Superior temporal gyrus (tissue), 1 donor: ENCODE measurements at regions not wholly inside any gene's neighbourhood (a gene's known extent, or its start where the extent isn't known, plus 50 kb on each side); places are given as distances from the start of the nearest gene placed in this dataset.
"Not testable (repeated sequence)": the region's sequence is repeated elsewhere in the genome, so short reads cannot be mapped to it uniquely, and the experiment has no call there.

Experiments used
- DNase-seq: peaks from one replicate; pipeline ENCODE4 v3.0.0-alpha.2; 2016; ENCODE audit errors: extremely low spot score

DNA sequence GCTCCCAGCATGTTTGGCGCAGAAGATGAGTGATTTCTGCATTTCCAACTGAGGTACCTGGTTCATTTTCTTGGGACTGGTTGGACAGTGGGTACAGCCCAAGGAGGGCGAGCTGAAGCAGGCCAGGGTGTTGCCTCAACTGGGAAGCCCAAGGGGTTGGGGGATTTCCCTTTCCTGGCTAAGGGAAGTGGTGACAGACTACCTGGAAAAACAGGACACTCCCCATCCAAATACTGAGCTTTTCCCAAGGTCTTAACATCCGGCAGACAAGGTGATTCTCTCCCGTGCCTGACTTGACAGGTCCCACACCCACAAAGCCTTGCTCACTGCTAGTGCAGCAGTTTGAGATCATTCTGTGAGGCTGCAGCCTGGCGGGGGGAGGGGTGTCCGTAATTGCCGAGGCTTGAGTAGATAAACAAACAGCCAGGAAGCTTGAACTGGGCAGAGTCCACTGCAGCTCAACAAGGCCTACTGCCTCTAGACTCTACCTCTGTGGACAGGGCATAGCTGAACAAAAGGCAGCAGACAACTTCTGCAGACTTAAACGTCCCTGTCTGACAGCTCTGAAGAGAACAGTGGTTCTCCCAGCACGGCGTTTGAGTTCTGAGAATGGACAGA lies 307.7 kb upstream of the ARSJ start:
- no peak for DNase-seq

DNA sequence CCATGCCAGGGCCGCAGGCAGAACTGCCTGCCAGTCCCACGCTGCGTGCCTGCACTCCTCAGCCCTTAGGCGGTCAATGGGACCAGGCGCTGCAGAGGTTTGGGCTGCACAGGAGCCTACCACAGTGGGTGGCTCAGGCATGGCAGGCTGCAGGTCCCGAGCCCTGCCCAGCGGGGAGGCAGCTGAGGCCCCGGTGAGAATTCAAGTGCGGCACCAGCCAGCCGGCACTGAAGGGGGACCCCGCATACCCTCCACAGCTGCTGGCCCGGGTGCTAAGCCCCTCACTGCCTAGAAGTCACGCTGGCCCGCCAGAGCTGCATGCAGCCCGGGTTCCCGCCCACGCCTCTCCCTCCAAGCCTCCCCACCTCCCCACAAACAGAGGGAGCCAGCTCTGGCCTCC lies 302.5 kb upstream of the UGT8 start:
- no peak for DNase-seq

DNA sequence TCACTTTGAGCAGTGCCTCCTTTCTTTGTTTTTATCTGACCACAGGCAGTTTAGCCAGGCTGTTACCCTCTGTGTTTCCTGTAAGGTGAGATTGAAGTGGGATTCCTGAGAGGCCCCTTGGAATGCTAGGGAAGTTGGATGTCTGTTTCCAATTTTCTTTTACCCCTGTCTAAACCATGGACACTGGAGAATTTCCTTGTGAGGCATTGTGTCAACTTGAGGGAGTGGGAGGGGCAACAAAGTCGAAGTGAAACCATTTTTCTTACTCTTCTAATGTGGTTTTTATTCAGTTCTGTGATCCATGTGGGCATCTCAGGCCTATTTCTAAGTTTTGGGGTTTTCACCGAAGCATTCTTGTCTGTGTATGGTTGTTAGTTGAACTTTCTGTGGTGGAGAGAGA lies 296.1 kb upstream of the UGT8 start:
- DNase-seq = no peak

DNA sequence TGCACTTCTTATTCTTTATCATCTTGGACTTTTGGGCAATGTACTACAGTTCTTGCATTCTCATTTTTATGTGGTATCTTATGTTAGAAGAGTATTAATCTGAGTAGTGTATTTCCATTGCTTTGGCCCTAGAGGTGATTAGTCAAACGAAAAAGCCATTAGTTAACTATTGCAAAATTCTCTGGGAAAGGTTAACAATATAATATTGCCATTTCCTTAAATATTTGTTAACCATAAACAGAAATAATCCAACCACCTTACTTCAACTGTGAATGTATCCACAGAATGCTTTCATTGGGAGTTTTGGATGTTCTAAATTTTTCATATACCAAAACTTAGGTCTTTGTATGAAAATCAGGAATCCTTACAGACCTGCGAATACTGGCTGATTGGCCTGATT lies 294.6 kb upstream of the UGT8 start:
- DNase-seq = no peak

DNA sequence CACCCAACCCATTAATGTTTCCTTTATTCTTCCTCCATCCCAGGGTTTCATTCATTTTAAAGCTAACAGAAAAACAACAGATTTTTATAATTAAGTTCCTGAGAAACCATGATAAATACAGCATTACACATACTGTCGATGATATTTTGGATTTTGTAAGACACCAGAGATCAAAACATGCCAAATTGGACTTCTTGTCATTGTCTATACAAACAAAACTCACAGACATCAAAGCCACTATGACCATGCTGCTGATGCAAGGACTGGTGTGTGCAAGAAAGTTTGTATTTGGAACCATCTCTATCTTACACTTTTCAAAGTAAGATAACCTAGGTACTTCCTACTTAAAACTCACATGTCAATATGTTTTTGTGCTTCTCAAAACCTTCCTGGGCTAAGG lies 294.0 kb upstream of the UGT8 start:
- no peak for DNase-seq

DNA sequence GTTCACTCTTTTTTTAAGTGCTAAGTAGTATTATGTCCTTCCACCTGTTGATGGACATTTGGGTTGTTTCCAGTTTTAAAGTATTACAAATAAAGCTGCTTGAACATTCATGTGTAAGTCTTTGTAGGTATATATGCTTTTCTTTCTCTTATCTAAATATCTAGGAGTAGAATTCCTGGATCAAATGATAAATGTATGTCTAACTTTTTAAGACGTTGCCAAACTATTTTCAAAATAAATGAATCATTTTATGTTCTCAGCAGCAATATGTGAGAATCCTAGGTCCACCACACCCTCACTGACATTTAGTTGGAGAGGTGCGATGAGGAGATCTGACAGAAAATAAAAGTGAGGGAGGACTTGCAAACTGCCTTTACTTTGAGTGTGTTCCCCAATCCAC lies 291.7 kb upstream of the UGT8 start:
- DNase-seq = no peak

- no peak for DNase-seq
Measured at GRCh38 chr4:114310296-114310925, 288.2 kb upstream of the UGT8 start.

- DNase-seq = no peak
Measured at GRCh38 chr4:114311787-114312186, 286.8 kb upstream of the UGT8 start.

GRCh38 chr4:114312338-114312737 lies 286.3 kb upstream of the UGT8 start:
- DNase-seq = no peak

- DNase-seq = no peak
Measured at GRCh38 chr4:114316789-114317188, 281.8 kb upstream of the UGT8 start.

DNA sequence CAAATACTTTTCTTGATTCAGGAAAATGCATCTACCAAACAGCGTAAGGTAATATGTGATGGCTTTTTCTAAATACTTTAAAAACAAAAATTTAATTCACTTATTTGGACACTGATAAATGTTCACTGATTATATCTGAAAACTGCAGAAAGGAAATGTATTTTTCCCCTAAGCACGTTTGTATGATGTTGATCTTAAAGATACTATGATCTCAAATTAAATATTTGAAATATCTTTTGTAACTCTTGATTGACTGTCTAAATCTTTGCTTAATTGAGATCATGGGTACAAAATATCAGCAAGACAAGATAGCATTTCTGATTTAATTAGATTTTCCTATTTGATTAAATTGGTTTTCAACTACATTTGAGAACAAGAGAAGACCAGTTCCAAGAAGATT lies 281.0 kb upstream of the UGT8 start:
- DNase-seq = no peak

GRCh38 chr4:114318309-114318708 lies 280.3 kb upstream of the UGT8 start:
- no peak for DNase-seq

GRCh38 chr4:114320126-114320525 lies 278.5 kb upstream of the UGT8 start:
- no peak for DNase-seq

DNA sequence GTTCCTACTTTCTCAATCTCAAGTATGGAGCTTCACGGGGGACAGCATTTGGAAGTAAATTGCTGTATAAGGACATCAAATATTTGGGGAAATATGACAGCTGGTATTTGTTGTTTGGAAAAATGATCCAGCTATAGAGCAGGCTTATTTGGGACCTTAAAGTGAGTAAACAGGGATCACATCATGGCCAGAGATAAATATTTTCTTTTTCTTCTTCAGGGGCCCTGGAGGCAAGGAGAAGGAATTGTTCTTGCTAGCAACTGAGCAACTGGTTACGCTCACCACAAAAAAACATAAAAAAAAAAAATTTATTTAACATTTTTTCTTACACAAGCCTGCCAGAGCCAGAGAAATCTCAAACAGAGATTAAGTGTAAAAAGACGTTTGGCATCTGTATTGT lies 277.2 kb upstream of the UGT8 start:
- no peak for DNase-seq

DNA sequence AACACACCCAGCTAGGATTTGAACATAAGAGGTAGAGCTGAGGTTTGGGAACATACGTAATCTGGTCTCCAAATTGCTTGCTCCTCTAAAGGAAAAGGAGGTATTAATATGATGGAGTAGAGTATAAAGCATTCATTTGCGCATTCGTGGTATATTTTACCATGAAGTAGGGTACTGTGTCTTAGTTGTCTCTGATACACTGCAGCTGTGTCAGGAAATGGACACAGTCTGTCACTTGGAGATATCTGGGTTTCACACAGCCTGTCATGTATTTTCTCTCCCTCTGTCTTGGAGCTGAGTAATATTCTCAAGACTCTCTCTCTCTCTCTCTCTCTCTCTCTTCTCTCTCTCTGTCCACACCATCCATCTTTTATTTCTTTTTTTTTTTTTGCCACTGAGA lies 274.8 kb upstream of the UGT8 start:
- no peak for DNase-seq

GRCh38 chr4:114326358-114326757 lies 272.2 kb upstream of the UGT8 start:
- DNase-seq = no peak

DNA sequence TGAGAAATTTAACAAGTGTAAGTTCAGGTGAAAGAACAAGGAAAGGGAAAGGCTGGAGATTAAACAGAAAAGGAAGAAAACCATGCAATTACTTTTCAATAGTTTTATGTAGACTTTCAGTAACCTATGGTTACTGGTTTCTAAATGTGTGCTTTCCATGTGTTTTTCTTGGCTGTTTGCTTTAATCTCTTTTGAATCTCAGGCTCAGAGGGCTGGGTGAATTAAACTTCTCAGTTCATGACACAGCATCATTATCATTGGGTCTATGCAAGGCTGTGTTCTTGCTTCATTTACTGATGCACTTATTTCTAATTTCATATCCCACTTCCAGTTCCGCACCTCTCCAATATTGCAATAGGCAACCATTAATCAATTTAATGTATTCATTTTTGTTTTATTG lies 266.5 kb upstream of the UGT8 start:
- DNase-seq = no peak

- DNase-seq = not testable (repeated sequence)
Measured at GRCh38 chr4:114334363-114334762, 264.2 kb upstream of the UGT8 start.

DNA sequence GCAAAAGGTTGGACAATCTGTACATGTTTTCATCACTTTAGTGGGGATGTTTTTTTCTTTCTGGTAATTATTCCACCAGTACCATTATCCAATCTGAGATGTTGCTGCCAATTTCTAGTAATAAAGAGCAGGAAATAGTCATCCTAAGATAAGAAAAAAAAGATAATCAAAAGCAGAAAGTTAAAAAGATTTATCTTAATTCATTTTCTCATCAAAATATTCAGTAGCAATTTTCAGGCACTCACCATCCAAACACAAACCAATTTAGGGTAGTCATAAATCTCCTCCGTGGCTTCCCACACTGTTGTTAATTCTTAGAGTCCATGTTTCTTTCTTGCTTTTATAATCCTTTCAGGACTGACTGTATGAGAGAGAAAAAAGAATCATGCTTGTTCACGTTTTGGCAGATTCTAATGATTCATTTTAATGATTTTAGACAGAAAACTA lies 263.7 kb upstream of the UGT8 start:
- no peak for DNase-seq

DNA sequence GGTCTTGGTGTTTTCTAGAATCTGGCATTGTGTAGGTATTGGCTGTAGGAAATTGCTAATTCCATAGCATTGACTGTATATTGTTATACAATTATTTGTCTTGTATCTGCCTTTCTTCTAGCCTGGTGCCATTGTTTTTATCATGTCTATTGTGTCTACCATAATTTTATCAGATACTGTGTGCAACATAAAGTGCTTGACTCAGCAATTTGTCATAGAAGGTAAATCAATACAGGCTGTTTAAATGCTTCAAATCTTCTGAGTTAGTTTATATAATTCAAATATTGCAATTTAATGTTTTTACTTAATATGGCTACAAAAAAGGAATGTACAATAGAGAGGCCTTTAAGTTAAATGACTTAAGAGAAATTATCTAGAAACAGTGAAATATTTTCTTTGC lies 263.3 kb upstream of the UGT8 start:
- DNase-seq = no peak

DNA sequence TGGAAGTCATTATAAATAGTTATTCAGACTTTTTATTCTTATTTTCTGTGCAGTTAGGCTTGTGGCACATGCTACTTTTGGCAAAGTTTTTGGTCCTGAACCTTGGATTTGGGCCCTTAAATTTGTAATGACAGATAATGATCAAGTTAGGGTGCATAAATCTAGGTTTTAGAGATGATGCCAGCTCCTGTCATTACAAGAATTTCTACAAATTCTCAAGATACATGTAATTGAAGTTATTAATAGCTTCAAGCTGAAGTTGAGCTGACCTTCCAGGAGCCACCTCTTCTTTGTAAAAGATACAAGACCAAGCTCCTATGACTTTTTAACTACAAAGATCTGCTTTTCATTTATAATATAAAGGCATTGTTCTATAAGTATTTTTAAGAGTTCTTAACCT lies 255.6 kb upstream of the UGT8 start:
- DNase-seq = no peak

- peak; percentile 42 for DNase-seq
Measured at GRCh38 chr4:114349543-114350175, 248.9 kb upstream of the UGT8 start.

- no peak for DNase-seq
Measured at GRCh38 chr4:114358901-114359300, 239.7 kb upstream of the UGT8 start.

DNA sequence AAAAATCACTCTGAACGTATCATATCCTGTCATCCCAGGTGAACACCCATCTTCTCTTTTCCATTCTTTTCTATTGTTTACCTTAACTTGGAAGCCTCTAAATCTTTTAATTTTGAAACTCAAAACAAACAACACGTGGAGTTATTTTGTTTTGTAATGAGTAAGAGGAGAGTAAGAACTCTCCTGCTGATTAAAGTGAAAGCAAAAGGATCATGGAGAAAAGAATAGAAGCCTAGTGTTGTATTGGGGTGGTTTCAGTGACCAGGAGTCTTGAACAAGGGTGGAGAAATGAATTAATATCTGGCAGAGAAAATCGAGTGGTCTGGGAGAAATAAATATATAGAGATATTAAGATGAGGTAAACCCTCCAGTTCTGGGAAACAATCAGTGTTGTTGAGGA lies 237.4 kb upstream of the UGT8 start:
- no peak for DNase-seq
